Fibroblast of mammary gland (primary cell): ENCODE measurements at regions not wholly inside any gene's neighbourhood (a gene's known extent, or its start where the extent isn't known, plus 50 kb on each side); places are given as distances from the start of the nearest gene placed in this dataset.

Experiments used
- DNase-seq: peaks from one replicate; pipeline ENCODE4 v3.0.0-alpha.2; 2010; ENCODE audit warnings: low read depth
- H3K4me3 ChIP-seq: 2 replicates; pipeline ENCODE4 v1.5.1; 2011; ENCODE audit warnings: low read depth, mild to moderate bottlenecking, low read length, moderate library complexity; ENCODE audit not compliant: control insufficient read depth
- CTCF ChIP-seq: conservative IDR thresholded peaks from 2 replicates; pipeline ENCODE4 v1.5.1; 2011; ENCODE audit warnings: low read depth, low read length, inconsistent platforms; ENCODE audit not compliant: control insufficient read depth, insufficient read depth

GRCh38 chr20:40967700-40968099, 60.9 kb upstream of the TOP1 start:
- H3K4me3 ChIP-seq: no peak overlapping the region
- DNase-seq: no peak
- no peak for TF ChIP-seq CTCF

GRCh38 chr20:40968816-40969562, 59.6 kb upstream of the TOP1 start:
- TF ChIP-seq CTCF: peak; percentile 91

DNA sequence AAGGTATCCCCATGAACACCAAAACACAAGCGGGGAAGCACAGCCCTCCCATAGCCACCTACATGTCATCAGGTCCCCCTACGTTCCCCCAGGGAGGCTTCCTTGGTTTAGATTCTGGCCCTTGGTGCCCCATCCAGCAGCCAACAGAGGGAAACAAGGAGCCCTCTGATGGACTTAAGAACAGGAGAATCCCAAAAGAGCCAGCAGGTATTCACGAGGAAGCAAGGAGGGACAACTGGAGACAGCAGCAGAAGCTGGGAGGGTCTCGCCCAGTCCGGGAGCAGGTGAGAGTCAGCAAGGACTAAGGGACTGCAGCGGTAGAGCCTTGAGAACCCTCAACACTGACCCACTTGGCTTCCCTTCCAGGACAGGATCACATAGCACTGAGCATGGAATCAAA, 58.4 kb upstream of the TOP1 start:
- H3K4me3 ChIP-seq: no peak overlapping the region
- TF ChIP-seq CTCF: no peak
- DNase-seq: no peak

More at GRCh38 chr20:40968816-40969562, 59.6 kb upstream of the TOP1 start:
- H3K4me3 ChIP-seq: peak overlapping the region; percentile 44
- DNase-seq: peak; percentile 69

GRCh38 chr20:40977218-40977617, 51.4 kb upstream of the TOP1 start:
- TF ChIP-seq CTCF: no peak
- H3K4me3 ChIP-seq: no peak overlapping the region
- no peak for DNase-seq

- no peak overlapping the region for H3K4me3 ChIP-seq
- TF ChIP-seq CTCF: no peak
- no peak for DNase-seq
These were observed 49.9 kb upstream of the TOP1 start for GRCh38 chr20:40978761-40979160.
